ENCODE measurements at regions not wholly inside any gene's neighbourhood (a gene's known extent, or its start where the extent isn't known, plus 50 kb on each side); places are given as distances from the start of the nearest gene placed in this dataset.

DNA sequence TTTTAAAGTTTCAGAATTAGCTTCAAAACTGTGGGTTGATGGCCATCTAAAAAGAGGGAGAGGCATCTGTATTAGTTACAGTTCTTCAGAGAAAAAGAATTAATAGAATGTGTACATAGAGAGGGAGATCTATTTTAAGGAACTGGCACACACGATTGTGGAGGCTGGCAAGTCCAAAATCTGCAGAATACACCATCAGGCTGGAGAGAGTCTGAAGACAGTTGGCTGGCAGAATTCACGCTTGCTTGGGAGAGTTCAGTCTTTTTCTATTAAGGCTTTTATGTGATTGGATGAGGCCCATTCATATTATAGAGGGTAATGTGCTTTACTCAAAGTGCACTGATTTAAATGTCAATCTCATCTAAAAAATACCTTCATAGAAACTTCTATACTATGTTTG, 135.1 kb upstream of the SORCS1 start:
- no peak for DNase-seq (ENCODE audit: low read depth, low spot score)

DNA sequence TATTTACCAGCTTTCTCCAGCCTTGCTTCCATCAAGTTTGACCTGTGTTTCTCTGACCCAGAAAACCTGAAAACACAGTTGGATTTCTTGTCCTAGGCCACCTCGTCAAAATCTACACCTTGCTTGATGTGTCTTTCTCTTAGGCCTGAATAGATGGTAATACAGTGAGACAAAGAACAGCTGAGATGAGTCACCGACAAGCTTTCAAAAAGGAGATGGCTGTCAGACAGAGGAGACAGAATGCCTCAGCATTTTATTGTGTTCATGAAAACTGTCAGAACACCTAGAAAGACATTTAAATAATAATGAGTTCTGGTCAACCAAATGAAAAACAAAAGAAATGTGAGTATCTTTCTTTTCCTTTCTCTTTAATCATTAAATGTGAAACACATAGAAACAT, 119.7 kb upstream of the SORCS1 start:
- DNase-seq (ENCODE audit: low read depth, low spot score): no peak

DNA sequence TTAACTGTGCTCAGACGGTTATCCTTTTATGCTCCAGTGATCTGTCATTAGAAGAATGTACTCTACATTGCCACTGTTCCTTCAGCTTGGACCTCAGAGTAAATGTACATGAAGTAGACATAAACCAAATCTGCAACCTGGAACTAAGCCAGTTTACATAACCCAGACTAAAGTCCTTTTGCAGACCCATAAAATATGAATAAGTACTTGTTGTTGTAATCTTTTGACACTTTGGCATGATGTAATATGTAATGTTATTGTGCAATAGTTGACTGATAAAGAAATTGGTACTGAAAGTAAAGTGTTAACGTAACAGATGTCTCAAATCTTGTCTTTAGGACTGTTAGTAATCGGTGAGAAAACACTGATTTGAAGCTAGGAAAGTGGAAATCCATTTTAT, 115.8 kb upstream of the SORCS1 start:
- no peak for DNase-seq (ENCODE audit: low read depth, low spot score)

DNA sequence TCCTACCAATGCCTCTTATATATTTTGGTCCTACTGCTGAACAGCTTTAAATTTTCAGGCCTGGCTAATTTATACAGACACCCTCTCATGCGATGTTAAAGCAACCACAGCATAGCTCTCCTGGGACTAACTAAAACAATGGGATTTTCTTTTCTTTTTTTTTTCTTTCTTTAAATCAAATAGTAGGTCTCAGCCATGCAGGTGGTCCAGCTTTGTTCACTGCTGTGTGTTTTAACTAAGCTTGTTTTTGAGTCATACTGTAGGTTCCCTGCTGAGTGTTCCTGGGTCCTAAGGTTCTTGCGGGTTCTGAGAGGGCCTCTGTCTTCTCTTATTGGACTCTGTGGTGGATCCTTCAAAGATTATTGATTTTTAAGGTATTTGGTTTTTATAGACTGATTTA, 113.1 kb upstream of the SORCS1 start:
- no peak for DNase-seq (ENCODE audit: low read depth, low spot score)

DNA sequence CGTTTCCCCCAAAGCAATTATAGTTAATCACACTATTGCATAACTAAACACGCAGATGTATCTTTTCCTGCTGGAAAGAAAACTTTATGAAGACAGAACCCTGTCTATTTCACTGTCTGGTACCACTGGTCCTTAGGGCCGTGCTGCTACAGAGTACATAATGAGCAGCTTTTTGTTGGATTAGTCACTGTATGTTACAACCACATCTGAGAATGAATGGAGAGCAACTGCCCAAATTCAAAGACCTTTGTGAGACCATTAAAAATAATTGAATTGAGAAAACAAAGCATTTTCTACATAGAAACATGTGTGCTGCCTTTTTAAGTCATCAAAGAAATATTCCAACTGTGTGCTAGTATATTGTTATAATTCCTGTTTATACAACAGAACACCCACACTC, 111.3 kb upstream of the SORCS1 start:
- DNase-seq (ENCODE audit: low read depth, low spot score): no peak

DNA sequence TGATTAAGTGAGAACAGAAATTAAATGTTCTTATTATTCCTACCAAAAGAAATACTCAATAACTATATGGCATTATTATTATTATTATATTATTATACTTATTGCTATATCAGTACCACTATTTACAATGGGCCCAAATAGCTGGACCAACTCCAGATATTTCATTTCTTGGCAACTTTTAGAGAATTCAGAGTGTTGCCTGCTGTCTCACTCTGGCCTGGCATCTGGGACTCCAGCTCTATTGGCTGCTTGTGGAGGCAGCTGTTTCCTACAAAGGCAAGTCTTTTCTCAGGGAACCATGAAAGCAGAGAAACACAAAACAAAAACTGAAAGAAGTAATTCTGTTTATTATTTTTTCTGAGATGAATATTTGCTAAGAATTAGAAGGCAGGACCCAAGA, 105.1 kb upstream of the SORCS1 start:
- no peak for DNase-seq (ENCODE audit: low read depth, low spot score)

DNA sequence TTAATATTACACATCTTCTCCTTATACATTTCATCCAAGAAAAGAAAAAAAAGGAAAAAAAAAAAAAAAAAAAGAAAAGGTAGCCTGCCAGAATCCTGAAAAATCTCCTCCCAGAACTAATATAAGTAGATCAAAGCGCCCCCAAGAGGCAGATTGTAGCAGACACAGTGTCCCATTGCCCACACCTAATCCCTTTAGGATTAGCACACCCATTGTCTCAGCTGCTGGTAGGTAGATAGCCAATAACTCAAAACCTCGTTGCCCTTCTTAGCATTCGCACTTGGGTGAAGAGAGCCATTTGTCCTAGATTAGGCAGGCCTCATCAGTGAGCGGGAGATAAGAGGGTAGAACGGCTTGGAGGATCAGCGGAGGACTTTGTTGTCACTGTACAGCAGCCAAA, 100.2 kb upstream of the SORCS1 start:
- DNase-seq (ENCODE audit: low read depth, low spot score): peak; percentile 23

DNA sequence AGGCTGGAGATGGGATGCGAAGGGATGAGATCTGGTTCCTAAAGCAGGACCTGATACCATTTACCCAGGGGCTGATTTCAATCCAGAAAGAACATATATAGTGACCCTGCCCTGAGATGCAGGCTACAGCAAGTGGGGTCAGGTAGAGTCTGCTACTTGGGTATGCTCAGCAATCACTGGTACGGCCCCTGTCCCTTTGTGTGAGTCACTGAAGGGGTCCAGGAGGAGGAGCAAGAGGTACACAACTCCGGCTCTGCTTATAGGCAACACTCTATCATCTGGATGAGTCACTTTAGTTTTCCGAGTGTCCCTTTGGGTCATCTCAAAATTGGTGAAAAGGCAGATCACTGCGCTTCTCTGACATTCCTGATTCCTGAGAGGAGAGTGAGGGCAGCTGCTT, 79.6 kb upstream of the SORCS1 start:
- no peak for DNase-seq (ENCODE audit: low read depth, low spot score)

DNA sequence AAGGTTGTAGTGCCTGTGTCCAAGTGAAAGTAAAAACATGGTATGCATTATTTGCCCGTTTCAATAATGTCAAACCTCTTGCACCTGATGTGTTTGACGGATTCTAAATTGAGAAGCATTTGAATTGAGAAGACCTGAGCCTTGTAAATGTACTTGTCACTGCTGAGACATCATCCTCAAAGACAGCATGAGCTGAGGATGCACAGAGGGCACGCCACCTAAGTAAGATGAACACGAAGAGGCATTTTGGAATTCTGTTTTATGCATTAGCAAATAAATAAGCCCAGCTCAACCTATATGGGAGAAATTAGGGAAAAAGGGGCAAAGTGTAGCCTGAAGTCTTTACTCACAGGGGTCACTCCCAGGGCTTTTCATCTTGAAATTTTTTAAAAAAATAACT, 73.8 kb upstream of the SORCS1 start:
- DNase-seq (ENCODE audit: low read depth, low spot score): no peak

DNA sequence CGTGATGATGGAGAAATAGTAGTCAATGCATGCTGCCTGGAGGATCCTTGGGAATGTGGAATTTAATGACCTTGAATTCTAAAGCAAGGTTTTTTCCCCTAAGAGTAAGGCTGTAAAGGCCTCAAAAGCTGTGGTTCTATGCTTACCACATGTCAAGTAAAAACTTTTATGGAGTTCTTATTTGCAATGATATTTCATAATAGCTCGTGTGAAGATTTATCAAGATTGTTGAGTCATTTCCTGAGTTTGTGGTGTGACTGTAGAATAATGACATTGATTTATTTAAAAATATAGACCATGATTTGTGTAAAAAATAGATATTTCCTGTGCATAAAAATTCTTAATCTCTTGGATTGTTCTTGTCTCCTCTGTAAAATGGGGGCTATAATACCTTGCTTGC, 67.5 kb upstream of the SORCS1 start:
- DNase-seq (ENCODE audit: low read depth, low spot score): no peak

DNA sequence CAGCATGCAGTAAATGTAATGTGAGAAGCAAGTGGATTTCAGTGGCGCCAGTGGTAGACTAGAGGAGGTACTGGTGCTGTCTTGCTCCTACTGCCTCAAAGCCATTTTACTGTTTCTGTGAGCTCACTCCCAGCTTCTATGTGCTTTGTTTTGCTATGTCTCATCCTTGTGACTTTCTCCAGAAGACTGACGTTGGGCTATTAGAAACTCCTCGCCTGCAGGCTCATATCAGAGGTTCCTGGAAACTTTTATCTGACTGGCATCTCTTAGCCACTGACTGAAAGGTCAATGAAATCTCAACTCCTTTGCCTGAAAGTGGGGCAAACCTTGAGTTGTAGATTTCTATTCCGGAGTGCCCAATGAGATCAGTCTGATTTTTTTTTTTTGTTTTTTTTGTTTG, 66.4 kb upstream of the SORCS1 start:
- DNase-seq (ENCODE audit: low read depth, low spot score): no peak

DNA sequence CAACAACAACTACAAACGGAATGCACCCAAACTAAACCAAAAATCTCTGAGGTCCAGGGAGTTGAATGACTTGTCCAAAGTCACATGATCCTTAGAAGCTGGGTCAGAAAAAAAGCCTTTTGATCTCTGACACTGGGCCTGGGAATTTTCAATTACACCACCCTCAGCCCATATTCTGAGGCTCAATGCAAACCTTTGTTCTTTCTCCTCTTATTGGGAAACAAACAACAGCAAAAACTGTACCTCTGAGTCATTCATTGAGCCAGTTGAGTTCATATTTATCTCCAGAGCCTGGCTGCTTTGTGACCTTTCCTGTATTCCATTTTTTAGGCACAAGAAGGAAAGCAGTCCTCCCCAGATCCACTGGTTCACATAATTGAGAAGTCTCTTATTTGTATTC, 51.2 kb upstream of the SORCS1 start:
- DNase-seq (ENCODE audit: low read depth, low spot score): no peak

Measured in iPS DF 19.7 (cell line).